SK-N-MC (cell line): ENCODE measurements at regions not wholly inside any gene's neighbourhood (a gene's known extent, or its start where the extent isn't known, plus 50 kb on each side); places are given as distances from the start of the nearest gene placed in this dataset.
"Not testable (repeated sequence)": the region's sequence is repeated elsewhere in the genome, so short reads cannot be mapped to it uniquely, and the experiment has no call there.

Source experiments
- EZH2 ChIP-seq: fragments of 200-600 bp; sonication (generic); IDR thresholded peaks from one replicate; pipeline ENCODE4 v1.6.1; 2017; ENCODE audit warnings: antibody characterized with exemption
- FOXP2 ChIP-seq: optimal IDR thresholded peaks from 2 replicates; pipeline ENCODE3; 2011; ENCODE audit warnings: mild to moderate bottlenecking, moderate library complexity; ENCODE audit not compliant: insufficient read depth; ENCODE audit errors: extremely low read length, control extremely low read depth

DNA sequence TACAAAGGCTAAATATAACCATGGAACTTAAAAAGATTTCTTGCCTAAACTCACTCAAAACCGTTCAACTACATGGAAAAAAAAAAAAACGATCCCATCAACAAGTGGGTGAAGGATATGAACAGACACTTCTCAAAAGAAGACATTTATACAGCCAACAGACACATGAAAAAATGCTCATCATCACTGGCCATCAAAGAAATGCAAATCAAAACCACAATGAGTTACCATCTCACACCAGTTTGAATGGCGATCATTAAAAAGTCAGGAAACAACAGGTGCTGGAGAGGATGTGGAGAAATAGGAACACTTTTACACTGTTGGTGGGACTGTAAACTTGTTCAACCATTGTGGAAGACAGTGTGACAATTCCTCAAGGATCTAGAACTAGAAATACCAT is 151.2 kb upstream of the SMIM30 start:
- not testable (repeated sequence) for TF ChIP-seq EZH2, FOXP2
